ENCODE measurements at regions not wholly inside any gene's neighbourhood (a gene's known extent, or its start where the extent isn't known, plus 50 kb on each side); places are given as distances from the start of the nearest gene placed in this dataset.
"Not testable (repeated sequence)": the region's sequence is repeated elsewhere in the genome, so short reads cannot be mapped to it uniquely, and the experiment has no call there.

GRCh38 chr21:6363591-6363990 is 4157.8 kb upstream of the TPTE start:
- H3K4me3 Mint-ChIP-seq; H3K27me3 Mint-ChIP-seq; H3K9me3 Mint-ChIP-seq; DNase-seq; H3K36me3 Mint-ChIP-seq (ENCODE audit: low read depth); H3K27ac Mint-ChIP-seq; H3K4me1 Mint-ChIP-seq: not testable (repeated sequence)
- POLR2A ChIA-PET, result interaction anchor here (4.3 kb wide), 1 partner anchor 9 kb away, joined by 25 read pairs; no protein-coding TSS in a partner anchor
- CTCF ChIA-PET, result interaction anchor here (5.0 kb wide), 1 partner anchor 10 kb away, joined by 65 read pairs; no protein-coding TSS in a partner anchor

- CTCF ChIA-PET; H3K36me3 Mint-ChIP-seq (ENCODE audit: low read depth); H3K4me3 Mint-ChIP-seq; H3K9me3 Mint-ChIP-seq; H3K27me3 Mint-ChIP-seq; H3K4me1 Mint-ChIP-seq; POLR2A ChIA-PET; H3K27ac Mint-ChIP-seq: not testable (repeated sequence)
- DNase-seq, result peak; percentile 16
Observed at GRCh38 chr21:6368824-6369223, 4152.6 kb upstream of the TPTE start.

DNA sequence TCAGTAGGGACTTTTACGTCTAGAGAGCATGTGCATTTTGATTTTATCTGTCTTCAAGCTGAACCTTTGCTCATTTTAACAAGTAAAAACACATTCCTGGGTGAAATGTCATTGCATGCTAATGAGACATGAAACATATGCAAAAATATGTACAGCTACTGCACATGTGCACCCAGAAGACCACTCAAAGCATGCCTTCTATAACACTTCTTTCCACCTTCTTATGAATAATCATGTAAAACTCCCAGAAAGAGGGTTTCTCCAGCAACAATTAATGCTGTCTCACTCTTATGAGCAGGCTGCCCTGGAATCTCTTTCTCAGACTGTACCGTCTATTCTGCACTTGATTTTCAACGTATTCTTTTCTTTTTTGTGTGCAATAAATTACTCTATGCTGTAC is 4148.1 kb upstream of the TPTE start:
- not testable (repeated sequence) for H3K4me3 Mint-ChIP-seq; H3K27me3 Mint-ChIP-seq; H3K27ac Mint-ChIP-seq; H3K4me1 Mint-ChIP-seq; H3K9me3 Mint-ChIP-seq; DNase-seq; H3K36me3 Mint-ChIP-seq (ENCODE audit: low read depth)
- ChIA-PET CTCF (interaction anchor here (1.6 to 5.8 kb wide), 2 partner anchors 9 to 13 kb away, joined by 7 to 65 read pairs; no protein-coding TSS in a partner anchor), POLR2A (interaction anchor here (4.9 kb wide), 1 partner anchor 10 kb away, joined by 25 read pairs; no protein-coding TSS in a partner anchor)

DNA sequence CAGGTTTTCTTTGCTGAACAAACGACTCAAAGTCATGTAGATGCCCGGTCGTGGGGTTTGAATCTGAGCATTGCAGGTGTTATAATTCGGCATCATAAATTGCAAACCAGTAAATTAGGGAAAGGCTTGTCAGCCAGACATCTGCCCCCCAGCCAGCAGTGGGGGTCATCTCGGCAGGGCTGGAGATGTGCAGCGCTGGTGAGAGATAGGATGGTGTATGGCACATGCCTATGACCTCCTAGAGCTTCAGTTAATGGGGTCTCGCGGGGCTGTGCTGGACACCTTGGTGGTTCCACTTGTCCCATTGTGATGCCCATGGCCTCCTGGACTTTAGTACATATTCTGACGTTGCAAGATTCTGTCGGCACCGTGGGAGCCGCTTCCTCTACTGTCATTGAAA is 4147.2 kb upstream of the TPTE start:
- not testable (repeated sequence) for H3K36me3 Mint-ChIP-seq (ENCODE audit: low read depth)

GRCh38 chr21:6374926-6375325 is 4146.5 kb upstream of the TPTE start:
- H3K27ac Mint-ChIP-seq; H3K4me3 Mint-ChIP-seq; H3K9me3 Mint-ChIP-seq; H3K36me3 Mint-ChIP-seq (ENCODE audit: low read depth); H3K27me3 Mint-ChIP-seq; H3K4me1 Mint-ChIP-seq: not testable (repeated sequence)
- DNase-seq, result peak; percentile 16
- CTCF ChIA-PET, result interaction anchor here (5.8 kb wide), 1 partner anchor 11 kb away, joined by 65 read pairs; no protein-coding TSS in a partner anchor
- POLR2A ChIA-PET, result interaction anchor here (4.9 kb wide), 1 partner anchor 11 kb away, joined by 25 read pairs; no protein-coding TSS in a partner anchor

More for the DNA sequence above, 4147.2 kb upstream of the TPTE start:
- DNase-seq, result peak; percentile 44
- CTCF ChIA-PET, result interaction anchor here (1.6 to 5.8 kb wide), 2 partner anchors 10 to 14 kb away, joined by 7 to 65 read pairs; no protein-coding TSS in a partner anchor
- H3K27ac Mint-ChIP-seq, H3K4me1 Mint-ChIP-seq, H3K27me3 Mint-ChIP-seq, H3K4me3 Mint-ChIP-seq, H3K9me3 Mint-ChIP-seq: not testable (repeated sequence)
- POLR2A ChIA-PET, result interaction anchor here (4.9 kb wide), 1 partner anchor 11 kb away, joined by 25 read pairs; no protein-coding TSS in a partner anchor

DNA sequence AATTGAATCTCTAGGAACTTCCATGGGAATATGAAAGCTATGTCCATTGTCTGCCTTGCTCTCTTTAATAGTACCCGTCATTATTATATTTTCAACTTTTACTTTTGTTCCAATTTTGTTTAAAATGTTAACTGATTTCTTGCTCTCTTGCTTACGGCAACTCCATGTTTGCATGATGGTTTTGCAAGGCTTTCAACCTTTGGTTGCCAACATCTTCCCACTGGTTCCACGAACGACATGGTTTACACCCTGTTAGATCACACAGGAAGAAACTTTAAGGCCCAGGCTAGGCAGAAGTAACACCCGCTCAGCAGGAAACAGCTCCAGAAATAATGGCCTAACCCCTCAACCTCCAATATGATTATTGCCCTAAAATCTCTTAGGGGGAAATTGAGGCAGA is 4145.6 kb upstream of the TPTE start:
- H3K9me3 Mint-ChIP-seq; H3K36me3 Mint-ChIP-seq (ENCODE audit: low read depth); DNase-seq; H3K27me3 Mint-ChIP-seq; H3K4me1 Mint-ChIP-seq; H3K27ac Mint-ChIP-seq; POLR2A ChIA-PET; H3K4me3 Mint-ChIP-seq: not testable (repeated sequence)
- CTCF ChIA-PET, result interaction anchor here (5.8 kb wide), 1 partner anchor 12 kb away, joined by 65 read pairs; no protein-coding TSS in a partner anchor

GRCh38 chr21:6376321-6377070 is 4144.9 kb upstream of the TPTE start:
- H3K4me1 Mint-ChIP-seq; POLR2A ChIA-PET; H3K4me3 Mint-ChIP-seq; DNase-seq; H3K9me3 Mint-ChIP-seq; H3K27ac Mint-ChIP-seq; H3K27me3 Mint-ChIP-seq; H3K36me3 Mint-ChIP-seq (ENCODE audit: low read depth): not testable (repeated sequence)
- CTCF ChIA-PET, result interaction anchor here (5.8 kb wide), 1 partner anchor 13 kb away, joined by 65 read pairs; no protein-coding TSS in a partner anchor

All from activated CD4-positive, alpha-beta memory T cell treated with anti-CD3 and anti-CD28 coated beads, Interleukin-2, amount 10 ng/mL, durations not matched to agents 7 days and 5 days (primary cell).